Upper lobe of left lung (tissue), 4 donors: ENCODE measurements at regions not wholly inside any gene's neighbourhood (a gene's known extent, or its start where the extent isn't known, plus 50 kb on each side); places are given as distances from the start of the nearest gene placed in this dataset.

Experiments used
- EP300 ChIP-seq, 4 donors: sonication (generic); formaldehyde crosslinking; IDR thresholded peaks; one replicate each; pipeline ENCODE4 v1.5.1; 2017; ENCODE audit warnings: antibody characterized with exemption in 4 of 4, control low read depth in 2 of 4
- POLR2A ChIP-seq, 4 donors: fragments of 450-650 bp; IDR thresholded peaks; one replicate each; pipeline ENCODE4 v1.5.1; 2016 to 2017; ENCODE audit warnings: antibody characterized with exemption in 4 of 4, mild to moderate bottlenecking in 2 of 4
- POLR2AphosphoS5 ChIP-seq, 2 donors: sonication (generic); formaldehyde crosslinking; IDR thresholded peaks; one replicate each; pipeline ENCODE4 v1.5.1; 2017; ENCODE audit warnings: antibody characterized with exemption in 2 of 2
- TF ChIP-seq, protein P1 (sequence below), 6 experiments: fragments of 450-650 bp in 4 of 6; fragments of 200-600 bp in 2 of 6; sonication (generic) in 2 of 6; IDR thresholded peaks; one replicate each; pipeline ENCODE4 v1.5.1; 2016 to 2019; ENCODE audit warnings: antibody characterized with exemption in 6 of 6

DNA sequence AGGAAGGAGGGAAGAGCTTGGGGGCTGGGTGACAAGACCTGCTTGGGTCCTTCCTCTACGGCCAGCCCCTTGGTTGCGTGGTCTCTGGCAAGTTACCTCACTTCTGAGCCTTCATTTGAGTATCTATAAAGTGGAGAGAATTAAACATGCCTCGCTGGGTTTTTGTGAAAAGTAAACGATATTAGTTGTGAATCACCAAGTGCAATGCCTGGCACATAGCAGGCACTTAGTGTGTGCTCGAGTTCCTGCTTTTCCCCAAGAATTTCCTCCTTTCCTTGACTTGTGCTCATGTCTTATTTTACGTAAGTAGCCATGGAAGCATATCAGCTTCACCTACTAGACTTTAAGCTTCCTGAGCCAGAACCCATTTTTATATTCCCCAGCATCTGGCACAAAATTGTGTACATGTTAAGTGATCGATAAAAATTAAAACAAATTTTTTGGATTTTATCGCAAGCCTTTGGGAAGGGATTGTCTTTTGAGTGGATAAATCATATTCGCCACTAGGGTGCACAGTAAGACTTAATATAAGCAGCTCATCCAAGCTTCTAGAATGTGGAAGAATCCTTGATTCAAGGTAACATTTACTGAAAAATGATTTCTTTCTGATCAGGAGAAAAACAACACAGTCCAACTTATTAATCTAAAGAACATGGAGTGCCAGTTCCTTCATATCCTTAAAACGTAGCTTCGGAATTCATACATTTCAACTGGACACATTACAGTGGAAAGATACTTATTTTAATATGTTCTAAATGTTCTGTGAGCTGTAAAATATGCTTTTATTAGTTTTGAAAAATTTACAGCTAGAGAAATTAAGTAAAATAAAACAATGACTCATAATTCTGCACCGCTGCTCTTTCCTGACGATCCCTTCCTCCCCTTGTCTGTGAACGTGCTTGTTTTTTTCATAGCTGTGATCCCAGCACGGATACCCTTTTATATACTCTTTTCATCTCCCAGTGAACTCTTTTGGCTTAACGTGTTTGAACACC lies 62.0 kb downstream of the SLC25A47 start:
- TF ChIP-seq, protein P1, sequence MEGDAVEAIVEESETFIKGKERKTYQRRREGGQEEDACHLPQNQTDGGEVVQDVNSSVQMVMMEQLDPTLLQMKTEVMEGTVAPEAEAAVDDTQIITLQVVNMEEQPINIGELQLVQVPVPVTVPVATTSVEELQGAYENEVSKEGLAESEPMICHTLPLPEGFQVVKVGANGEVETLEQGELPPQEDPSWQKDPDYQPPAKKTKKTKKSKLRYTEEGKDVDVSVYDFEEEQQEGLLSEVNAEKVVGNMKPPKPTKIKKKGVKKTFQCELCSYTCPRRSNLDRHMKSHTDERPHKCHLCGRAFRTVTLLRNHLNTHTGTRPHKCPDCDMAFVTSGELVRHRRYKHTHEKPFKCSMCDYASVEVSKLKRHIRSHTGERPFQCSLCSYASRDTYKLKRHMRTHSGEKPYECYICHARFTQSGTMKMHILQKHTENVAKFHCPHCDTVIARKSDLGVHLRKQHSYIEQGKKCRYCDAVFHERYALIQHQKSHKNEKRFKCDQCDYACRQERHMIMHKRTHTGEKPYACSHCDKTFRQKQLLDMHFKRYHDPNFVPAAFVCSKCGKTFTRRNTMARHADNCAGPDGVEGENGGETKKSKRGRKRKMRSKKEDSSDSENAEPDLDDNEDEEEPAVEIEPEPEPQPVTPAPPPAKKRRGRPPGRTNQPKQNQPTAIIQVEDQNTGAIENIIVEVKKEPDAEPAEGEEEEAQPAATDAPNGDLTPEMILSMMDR (IDR thresholded peaks at IDR 0.05) = peak in 5 of 6 experiments; percentile 18 to 59 (median 50)
- TF ChIP-seq POLR2A (IDR thresholded peaks at IDR 0.05) (no peak), POLR2AphosphoS5 (IDR thresholded peaks at IDR 0.05) (no peak), EP300 (IDR thresholded peaks at IDR 0.05) (no peak)
